BLaER1 (cell line): ENCODE measurements at regions not wholly inside any gene's neighbourhood (a gene's known extent, or its start where the extent isn't known, plus 50 kb on each side); places are given as distances from the start of the nearest gene placed in this dataset.
"Not testable (repeated sequence)": the region's sequence is repeated elsewhere in the genome, so short reads cannot be mapped to it uniquely, and the experiment has no call there.

Source experiments
- H3K27ac ChIP-seq: shearing (Covaris generic); formaldehyde crosslinking; 2 replicates; pipeline ENCODE4 v1.8.1; 2022
- H3K27me3 ChIP-seq: shearing (Covaris generic); formaldehyde crosslinking; 2 replicates; pipeline ENCODE4 v1.8.1; 2022
- H3K36me3 ChIP-seq: shearing (Covaris generic); formaldehyde crosslinking; 2 replicates; pipeline ENCODE4 v1.8.1; 2022
- H3K4me1 ChIP-seq: shearing (Covaris generic); formaldehyde crosslinking; 2 replicates; pipeline ENCODE4 v1.8.1; 2022
- H3K4me2 ChIP-seq: shearing (Covaris generic); formaldehyde crosslinking; 2 replicates; pipeline ENCODE4 v1.8.1; 2022
- H3K4me3 ChIP-seq: shearing (Covaris generic); formaldehyde crosslinking; 2 replicates; pipeline ENCODE4 v1.8.1; 2022
- H3K9ac ChIP-seq: shearing (Covaris generic); formaldehyde crosslinking; 2 replicates; pipeline ENCODE4 v1.8.1; 2022
- H3K9me3 ChIP-seq: shearing (Covaris generic); formaldehyde crosslinking; 2 replicates; pipeline ENCODE4 v1.8.1; 2022
- H4K20me1 ChIP-seq: shearing (Covaris generic); formaldehyde crosslinking; 2 replicates; pipeline ENCODE4 v1.8.1; 2022
- Cebpa-rat ChIP-seq: shearing (Covaris generic); IDR thresholded peaks from 2 replicates; pipeline ENCODE4 v1.8.1; 2022

DNA sequence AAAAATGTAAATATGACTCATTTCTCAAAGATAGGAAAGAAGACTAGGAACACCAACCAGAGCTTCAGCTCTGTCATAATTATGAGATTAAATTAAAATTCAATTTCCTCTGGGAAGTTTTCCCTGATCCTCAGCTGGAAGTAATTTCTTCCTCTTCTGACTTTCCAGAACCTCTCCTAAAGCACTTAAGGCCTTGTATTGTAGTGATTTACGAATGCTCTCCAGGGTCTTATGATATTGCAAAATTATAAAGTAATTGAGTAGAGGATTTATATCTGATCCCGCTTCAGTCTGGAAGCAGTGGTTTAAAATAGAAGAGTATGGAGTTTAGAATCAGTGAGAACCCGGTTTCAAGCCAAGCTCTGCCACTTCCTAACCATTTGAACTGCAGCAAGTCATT lies 279.8 kb downstream of the ZPLD1 start:
- no peak overlapping the region for H3K27ac ChIP-seq

DNA sequence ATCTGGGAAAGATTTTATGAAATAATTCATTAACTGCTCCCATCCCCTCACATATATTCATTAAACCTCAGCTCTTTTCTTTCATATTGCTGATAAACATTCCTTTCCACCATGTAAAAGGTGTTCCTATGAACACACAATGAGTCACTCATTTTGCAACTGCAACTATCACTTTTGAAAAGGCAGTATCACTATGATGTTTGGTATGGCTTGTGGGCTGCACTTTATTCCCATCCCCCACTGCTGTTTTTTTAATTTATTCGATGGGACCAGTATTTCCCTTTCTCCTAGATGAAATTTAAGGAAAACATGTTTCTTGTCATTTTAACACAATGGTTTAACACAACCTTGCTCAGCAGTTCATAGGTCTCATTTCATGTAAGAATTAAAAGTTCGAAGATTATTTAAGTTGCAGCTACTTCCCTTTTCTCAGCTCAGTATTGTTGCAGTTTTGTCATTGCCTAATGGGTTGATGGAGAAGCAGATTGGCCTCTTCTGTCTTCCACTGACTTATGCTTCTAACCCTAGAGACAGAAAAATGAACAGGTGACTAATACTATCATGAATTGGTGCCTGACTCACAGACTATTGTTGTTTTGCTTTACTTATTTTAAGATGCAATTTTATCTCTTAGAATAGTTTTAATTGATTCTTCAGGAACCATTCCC lies 280.3 kb downstream of the ZPLD1 start:
- H3K36me3 ChIP-seq: no peaks in the 10 kb centered on the region
- H3K27ac ChIP-seq: no peak overlapping the region

More for the DNA sequence above, 279.8 kb downstream of the ZPLD1 start:
- Histone ChIP-seq H3K9ac (no peak overlapping the region), H3K36me3 (no peaks in the 10 kb centered on the region), H3K27me3 (no peaks in the 10 kb centered on the region), H4K20me1 (no peaks in the 10 kb centered on the region), H3K4me3 (no peak overlapping the region), H3K4me2 (no peak overlapping the region), H3K9me3 (no peaks in the 10 kb centered on the region), H3K4me1 (no peaks in the 10 kb centered on the region)
- TF ChIP-seq Cebpa-rat: no peak

DNA sequence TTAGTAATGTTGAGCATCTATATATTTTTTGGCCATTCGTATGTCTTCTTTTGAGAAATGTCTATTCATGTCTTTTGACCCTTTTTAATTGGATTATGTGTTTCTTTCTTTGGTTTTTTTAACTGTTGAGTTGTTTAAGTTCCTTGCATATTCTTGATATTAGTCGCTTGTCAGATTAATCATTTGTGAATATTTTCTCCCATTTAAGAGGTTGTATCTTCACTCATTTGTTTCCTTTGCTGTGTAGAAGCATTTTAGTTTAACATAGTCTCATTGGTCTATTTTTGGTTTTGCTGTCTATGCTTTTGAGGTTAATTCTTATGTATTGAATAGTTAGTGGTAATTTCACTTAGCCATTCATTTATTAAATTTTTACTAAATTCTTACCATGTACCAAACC lies 283.8 kb downstream of the ZPLD1 start:
- no peaks in the 10 kb centered on the region for H3K4me1 ChIP-seq
- H3K27ac ChIP-seq: no peak overlapping the region
- H3K9me3 ChIP-seq: no peaks in the 10 kb centered on the region
- H3K9ac ChIP-seq: no peak overlapping the region
- no peak overlapping the region for H3K4me2 ChIP-seq
- no peaks in the 10 kb centered on the region for H3K27me3 ChIP-seq
- TF ChIP-seq Cebpa-rat: no peak
- H4K20me1 ChIP-seq: no peaks in the 10 kb centered on the region
- H3K4me3 ChIP-seq: no peak overlapping the region
- H3K36me3 ChIP-seq: no peaks in the 10 kb centered on the region

More for the DNA sequence above, 280.3 kb downstream of the ZPLD1 start:
- H3K9ac ChIP-seq: no peak overlapping the region
- no peak overlapping the region for H3K4me2 ChIP-seq
- no peak for TF ChIP-seq Cebpa-rat
- no peaks in the 10 kb centered on the region for H3K27me3 ChIP-seq
- no peaks in the 10 kb centered on the region for H4K20me1 ChIP-seq
- no peak overlapping the region for H3K4me3 ChIP-seq
- H3K9me3 ChIP-seq: no peaks in the 10 kb centered on the region
- H3K4me1 ChIP-seq: no peaks in the 10 kb centered on the region

DNA sequence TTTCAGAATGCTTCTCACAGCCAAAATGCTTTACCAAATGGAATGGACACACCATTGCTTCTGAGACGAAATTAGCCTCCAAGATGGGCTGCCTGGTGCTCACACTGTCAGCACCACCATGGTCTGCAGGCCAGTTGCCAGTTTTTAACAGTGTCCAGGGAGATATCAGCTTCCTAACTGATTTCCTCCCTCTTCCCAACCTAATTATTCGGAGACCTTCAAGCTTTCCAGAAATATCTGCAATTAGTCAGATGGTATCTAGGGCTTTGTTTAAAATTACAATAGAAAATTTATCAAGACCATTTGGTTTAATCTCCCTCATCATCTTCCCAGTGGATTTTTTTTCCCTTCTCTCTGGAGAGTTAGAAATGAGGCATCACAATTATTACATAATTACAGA lies 287.5 kb downstream of the ZPLD1 start:
- no peak overlapping the region for H3K27ac ChIP-seq
- H3K27me3 ChIP-seq: no peaks in the 10 kb centered on the region
- no peak for TF ChIP-seq Cebpa-rat
- H3K9ac ChIP-seq: no peak overlapping the region
- no peaks in the 10 kb centered on the region for H3K36me3 ChIP-seq
- no peaks in the 10 kb centered on the region for H4K20me1 ChIP-seq
- no peak overlapping the region for H3K4me3 ChIP-seq
- no peaks in the 10 kb centered on the region for H3K4me1 ChIP-seq
- H3K9me3 ChIP-seq: no peaks in the 10 kb centered on the region
- H3K4me2 ChIP-seq: no peak overlapping the region

DNA sequence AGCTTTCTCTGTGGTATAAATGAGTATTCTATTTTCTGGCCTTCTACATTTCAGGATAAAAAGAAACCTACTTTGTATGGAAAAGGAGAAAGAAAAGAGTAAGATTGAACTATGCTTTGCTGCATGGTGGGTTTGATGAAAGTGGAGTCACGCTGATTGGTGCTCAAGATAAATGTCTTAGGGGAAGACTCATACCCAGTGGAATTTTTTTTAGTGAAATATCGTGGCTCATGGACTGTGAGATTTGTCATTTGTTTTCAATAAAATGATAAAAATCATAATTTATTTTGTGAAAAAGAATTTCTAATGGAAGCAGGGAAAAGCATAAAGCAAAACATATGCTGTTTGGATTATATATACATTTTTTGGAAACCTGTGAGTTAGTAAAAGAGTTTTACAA lies 292.5 kb downstream of the ZPLD1 start:
- no peak overlapping the region for H3K27ac ChIP-seq

DNA sequence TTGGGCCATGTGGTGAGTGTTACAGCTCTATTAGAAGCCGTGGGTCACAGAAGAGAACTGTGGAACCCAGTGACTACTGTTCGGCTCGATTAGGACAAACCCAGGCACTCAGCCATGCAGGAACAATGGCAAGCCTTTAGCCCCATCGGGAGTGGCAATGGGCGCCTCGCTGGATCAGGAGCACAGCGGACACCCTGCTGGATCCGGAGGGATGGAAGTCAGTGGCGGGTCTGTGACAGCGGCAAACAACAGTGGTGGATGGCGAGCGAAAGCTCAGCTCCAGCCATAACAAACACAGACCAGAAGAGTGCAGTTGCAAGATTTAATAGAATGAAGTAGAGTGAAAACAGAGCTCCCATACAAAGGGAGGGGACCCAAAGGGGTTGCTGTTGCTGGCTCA lies 297.8 kb downstream of the ZPLD1 start:
- not testable (repeated sequence) for H4K20me1 ChIP-seq, H3K27ac ChIP-seq, H3K9ac ChIP-seq, H3K4me1 ChIP-seq, H3K4me2 ChIP-seq, H3K27me3 ChIP-seq, H3K9me3 ChIP-seq, H3K4me3 ChIP-seq, H3K36me3 ChIP-seq

More for the DNA sequence above, 292.5 kb downstream of the ZPLD1 start:
- no peaks in the 10 kb centered on the region for H3K4me1 ChIP-seq
- H3K27me3 ChIP-seq: no peaks in the 10 kb centered on the region
- H3K4me2 ChIP-seq: no peak overlapping the region
- H3K9me3 ChIP-seq: no peaks in the 10 kb centered on the region
- H3K9ac ChIP-seq: no peak overlapping the region
- H3K4me3 ChIP-seq: no peak overlapping the region
- no peaks in the 10 kb centered on the region for H3K36me3 ChIP-seq
- H4K20me1 ChIP-seq: no peaks in the 10 kb centered on the region
- no peak for TF ChIP-seq Cebpa-rat

DNA sequence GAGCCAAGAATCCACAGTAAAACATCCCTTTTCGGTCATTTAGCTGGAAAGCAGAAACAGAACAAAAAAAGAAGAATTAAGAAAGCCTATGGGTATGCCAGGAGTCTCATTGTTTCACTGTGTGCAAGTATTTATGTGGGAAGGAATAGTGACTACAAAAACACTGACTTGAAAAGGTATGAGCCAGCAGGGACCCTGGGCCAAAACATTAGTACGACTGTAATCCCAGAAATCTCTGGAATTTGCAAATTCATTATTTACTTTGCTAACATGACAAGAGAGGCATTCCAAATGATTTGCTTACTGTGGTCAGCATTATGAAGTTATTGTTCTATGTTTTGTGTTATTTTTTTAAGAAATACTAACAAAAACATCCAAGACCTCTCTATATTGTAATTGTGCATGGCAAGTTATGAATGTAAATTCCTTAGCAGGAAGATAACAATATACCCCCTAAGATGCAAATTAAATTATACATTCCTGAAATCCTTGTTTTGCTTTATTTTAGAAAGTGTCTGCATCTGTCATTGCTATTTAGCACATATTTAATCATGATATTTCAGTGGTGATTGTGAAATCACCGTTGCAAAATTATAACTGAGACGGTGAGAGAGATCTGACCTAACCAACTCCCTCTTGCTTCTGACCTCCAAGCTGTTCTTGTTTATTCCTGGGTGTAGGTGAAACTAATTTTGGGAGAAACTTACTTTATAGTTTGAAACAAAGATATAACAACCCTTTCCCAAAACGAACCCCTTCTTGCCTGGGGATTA lies 299.2 kb downstream of the ZPLD1 start:
- H3K27me3 ChIP-seq: no peaks in the 10 kb centered on the region
- no peaks in the 10 kb centered on the region for H3K9me3 ChIP-seq
- H3K4me1 ChIP-seq: no peaks in the 10 kb centered on the region
- no peak overlapping the region for H3K9ac ChIP-seq
- TF ChIP-seq Cebpa-rat: no peak
- H3K4me2 ChIP-seq: no peak overlapping the region
- H3K27ac ChIP-seq: no peak overlapping the region
- H3K4me3 ChIP-seq: no peak overlapping the region
- no peaks in the 10 kb centered on the region for H3K36me3 ChIP-seq
- H4K20me1 ChIP-seq: no peaks in the 10 kb centered on the region

DNA sequence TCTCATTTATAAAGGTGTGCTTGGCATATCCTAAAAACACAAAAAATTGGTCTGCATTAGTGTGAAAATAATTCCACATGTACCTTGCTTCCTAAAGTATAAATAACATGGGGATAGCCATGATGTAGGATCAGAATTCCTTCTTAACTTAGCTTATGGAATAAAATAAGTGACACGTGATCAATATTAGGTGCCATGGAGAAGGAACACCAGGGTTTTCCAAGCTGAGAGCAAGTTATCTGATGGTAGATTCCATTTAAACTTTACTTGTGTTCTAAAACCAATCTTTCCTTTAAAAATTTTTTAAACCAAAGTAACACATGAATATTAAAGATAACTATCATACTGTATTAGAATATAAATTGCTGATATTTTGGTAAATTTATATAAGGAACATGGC lies 300.5 kb downstream of the ZPLD1 start:
- Histone ChIP-seq H3K36me3 (no peaks in the 10 kb centered on the region), H3K4me1 (no peaks in the 10 kb centered on the region), H3K9ac (no peak overlapping the region), H3K27me3 (no peaks in the 10 kb centered on the region), H3K27ac (no peak overlapping the region), H3K4me3 (no peak overlapping the region), H4K20me1 (no peaks in the 10 kb centered on the region), H3K4me2 (no peak overlapping the region), H3K9me3 (no peaks in the 10 kb centered on the region)
- TF ChIP-seq Cebpa-rat: no peak

DNA sequence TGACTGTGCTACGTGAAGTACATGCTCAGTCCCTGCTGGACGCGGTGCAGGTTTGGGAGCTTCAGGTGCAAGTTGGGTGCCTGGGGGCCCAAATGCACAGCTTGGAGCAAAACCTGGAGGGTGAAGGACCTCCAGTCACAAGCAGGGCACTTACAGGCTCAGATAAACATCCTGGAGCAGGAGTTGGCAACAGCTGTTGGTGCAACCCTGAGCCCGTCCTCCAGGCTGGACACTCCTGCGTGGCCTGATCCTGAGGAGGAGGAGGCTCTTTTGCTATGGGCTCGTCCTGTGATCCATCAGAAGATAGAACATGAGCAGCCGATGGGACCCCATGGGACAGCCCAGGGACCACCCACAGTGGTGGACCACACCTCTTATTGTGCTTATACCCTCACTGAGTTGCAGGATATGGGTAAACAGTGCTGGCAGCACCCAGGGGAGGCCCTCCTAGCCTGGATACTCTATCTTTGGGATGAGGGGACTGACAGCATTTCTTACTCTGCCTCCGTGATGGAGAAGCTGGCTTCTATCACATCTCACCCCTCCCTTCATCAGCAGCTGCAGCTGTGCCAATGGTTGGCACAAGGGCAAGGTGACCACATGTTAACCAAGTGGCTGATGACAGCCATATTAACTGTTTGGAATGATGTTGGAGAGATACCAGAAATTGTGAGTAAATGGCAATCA lies 301.6 kb downstream of the ZPLD1 start:
- Histone ChIP-seq H3K36me3 (no peaks in the 10 kb centered on the region), H3K9me3 (no peaks in the 10 kb centered on the region), H3K9ac (no peak overlapping the region), H3K4me1 (no peaks in the 10 kb centered on the region), H4K20me1 (no peaks in the 10 kb centered on the region), H3K27me3 (no peaks in the 10 kb centered on the region), H3K4me3 (no peak overlapping the region), H3K27ac (no peak overlapping the region), H3K4me2 (no peak overlapping the region)
- TF ChIP-seq Cebpa-rat: no peak

DNA sequence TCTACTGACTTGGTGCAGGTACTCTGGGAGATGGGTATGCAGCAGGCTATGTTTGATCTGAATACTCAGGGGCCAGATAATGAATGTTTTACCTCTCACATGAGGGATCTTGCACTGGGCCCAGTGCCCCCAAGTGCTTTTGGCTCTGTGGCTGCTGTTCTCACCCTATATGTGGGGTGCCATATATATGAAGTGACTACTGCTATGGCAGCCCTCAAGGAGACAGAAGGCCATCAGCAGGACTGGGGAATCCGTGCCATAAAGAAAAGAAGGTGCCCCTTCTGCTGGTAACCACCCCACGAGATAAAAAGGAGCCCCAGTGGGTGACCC lies 302.1 kb downstream of the ZPLD1 start:
- Histone ChIP-seq H3K27ac (no peak overlapping the region), H3K9me3 (no peaks in the 10 kb centered on the region), H3K4me2 (no peak overlapping the region), H3K27me3 (no peaks in the 10 kb centered on the region), H4K20me1 (no peaks in the 10 kb centered on the region), H3K9ac (no peak overlapping the region), H3K36me3 (no peaks in the 10 kb centered on the region), H3K4me1 (no peaks in the 10 kb centered on the region), H3K4me3 (no peak overlapping the region)
- TF ChIP-seq Cebpa-rat: no peak
